ENCODE measurements at regions not wholly inside any gene's neighbourhood (a gene's known extent, or its start where the extent isn't known, plus 50 kb on each side); places are given as distances from the start of the nearest gene placed in this dataset.

DNA sequence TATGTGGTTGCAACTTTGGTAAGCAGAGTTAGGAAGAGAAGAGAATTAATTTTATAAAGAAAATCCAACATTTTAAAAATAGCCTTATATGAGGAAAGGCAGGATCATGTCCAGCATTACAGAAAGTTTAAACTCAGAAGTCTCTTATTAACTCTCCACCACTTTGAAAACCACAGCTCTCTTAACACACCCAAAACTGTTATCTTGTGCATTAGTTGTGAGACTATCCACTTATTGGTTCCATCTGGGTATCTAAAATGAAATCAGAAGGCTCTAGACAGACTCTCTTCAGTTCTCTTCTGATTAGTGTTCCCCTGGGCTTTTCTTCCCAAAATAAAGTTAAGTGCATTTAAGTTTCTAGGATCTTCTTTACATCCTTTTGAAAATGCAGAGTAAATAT, 251.5 kb downstream of the TXNL1 start:
- no peaks in the 10 kb centered on the region for H4K20me1 ChIP-seq (ENCODE audit: insufficient read depth, low read length)
- no peak overlapping the region for H3K27ac ChIP-seq (ENCODE audit: low read depth, low read length, poor library complexity, severe bottlenecking)
- H3K36me3 ChIP-seq (ENCODE audit: insufficient read depth, low read length) = no peaks in the 10 kb centered on the region
- no peak overlapping the region for H3K4me2 ChIP-seq (ENCODE audit: low read length)
- no peaks in the 10 kb centered on the region for H3K27me3 ChIP-seq (ENCODE audit: insufficient read depth, low read length)
- H3K9ac ChIP-seq (ENCODE audit: low read length) = no peak overlapping the region
- TF ChIP-seq CTCF (IDR thresholded peaks at IDR 0.05; ENCODE audit: low read length) (no peak), EZH2 (IDR thresholded peaks at IDR 0.05; ENCODE audit: borderline replicate concordance, low read length) (no peak)
- no peak overlapping the region for H2AFZ ChIP-seq (ENCODE audit: low read length)
- H3K4me1 ChIP-seq (ENCODE audit: insufficient read depth, low read length, severe bottlenecking) = no peaks in the 10 kb centered on the region
- no peaks in the 10 kb centered on the region for H3K9me3 ChIP-seq (ENCODE audit: low read length)
- H3F3A ChIP-seq (ENCODE audit: insufficient read depth, low read length) = no peaks in the 10 kb centered on the region
- no peaks in the 10 kb centered on the region for H3K79me2 ChIP-seq (ENCODE audit: insufficient read depth, low read length)
- H3K9me2 ChIP-seq (ENCODE audit: low read depth, low read length) = no peaks in the 10 kb centered on the region
- H3K4me3 ChIP-seq (ENCODE audit: low read depth, low read length, poor library complexity, severe bottlenecking) = no peak overlapping the region

DNA sequence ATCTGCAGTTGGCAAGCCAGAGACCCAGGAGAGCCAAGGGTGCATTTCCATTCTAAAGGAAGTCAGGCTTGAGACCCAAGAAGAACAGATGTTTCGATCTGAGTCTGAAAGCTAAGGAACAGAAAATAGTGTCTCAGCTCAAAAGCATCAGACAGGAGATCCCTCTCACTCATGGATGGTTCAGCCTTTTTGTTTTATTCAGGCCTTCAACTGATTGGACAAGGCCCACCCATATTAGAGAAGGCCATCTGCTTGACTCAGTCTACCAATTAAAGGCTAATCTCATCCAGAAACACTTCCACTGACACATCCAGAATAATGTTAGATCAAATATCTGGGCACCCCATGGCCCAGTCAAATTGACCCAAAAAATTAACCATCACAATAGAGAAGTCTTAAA, 255.0 kb downstream of the TXNL1 start:
- no peak for TF ChIP-seq CTCF (IDR thresholded peaks at IDR 0.05; ENCODE audit: low read length)
- no peak for TF ChIP-seq EZH2 (IDR thresholded peaks at IDR 0.05; ENCODE audit: borderline replicate concordance, low read length)
- Histone ChIP-seq H3K9me2 (ENCODE audit: low read depth, low read length) (no peaks in the 10 kb centered on the region), H4K20me1 (ENCODE audit: insufficient read depth, low read length) (no peaks in the 10 kb centered on the region), H3K27ac (ENCODE audit: low read depth, low read length, poor library complexity, severe bottlenecking) (no peak overlapping the region), H3K79me2 (ENCODE audit: insufficient read depth, low read length) (no peaks in the 10 kb centered on the region), H3K9me3 (ENCODE audit: low read length) (no peaks in the 10 kb centered on the region), H3K27me3 (ENCODE audit: insufficient read depth, low read length) (no peaks in the 10 kb centered on the region), H3K9ac (ENCODE audit: low read length) (no peak overlapping the region), H3K4me1 (ENCODE audit: insufficient read depth, low read length, severe bottlenecking) (no peaks in the 10 kb centered on the region), H3K4me3 (ENCODE audit: low read depth, low read length, poor library complexity, severe bottlenecking) (no peak overlapping the region), H3K4me2 (ENCODE audit: low read length) (no peak overlapping the region), H3K36me3 (ENCODE audit: insufficient read depth, low read length) (no peaks in the 10 kb centered on the region), H2AFZ (ENCODE audit: low read length) (no peak overlapping the region), H3F3A (ENCODE audit: insufficient read depth, low read length) (no peaks in the 10 kb centered on the region)

- Histone ChIP-seq H3K36me3 (ENCODE audit: insufficient read depth, low read length) (no peaks in the 10 kb centered on the region), H3K4me3 (ENCODE audit: low read depth, low read length, poor library complexity, severe bottlenecking) (no peak overlapping the region), H3K79me2 (ENCODE audit: insufficient read depth, low read length) (no peaks in the 10 kb centered on the region), H3K27me3 (ENCODE audit: insufficient read depth, low read length) (no peaks in the 10 kb centered on the region), H3K4me1 (ENCODE audit: insufficient read depth, low read length, severe bottlenecking) (no peaks in the 10 kb centered on the region), H2AFZ (ENCODE audit: low read length) (no peak overlapping the region), H4K20me1 (ENCODE audit: insufficient read depth, low read length) (no peaks in the 10 kb centered on the region), H3F3A (ENCODE audit: insufficient read depth, low read length) (no peaks in the 10 kb centered on the region), H3K4me2 (ENCODE audit: low read length) (no peak overlapping the region), H3K9me2 (ENCODE audit: low read depth, low read length) (no peaks in the 10 kb centered on the region), H3K9ac (ENCODE audit: low read length) (no peak overlapping the region), H3K9me3 (ENCODE audit: low read length) (no peaks in the 10 kb centered on the region), H3K27ac (ENCODE audit: low read depth, low read length, poor library complexity, severe bottlenecking) (no peak overlapping the region)
- TF ChIP-seq CTCF (IDR thresholded peaks at IDR 0.05; ENCODE audit: low read length) (no peak), EZH2 (IDR thresholded peaks at IDR 0.05; ENCODE audit: borderline replicate concordance, low read length) (no peak)
Measured at GRCh38 chr18:56382541-56382940, 255.9 kb downstream of the TXNL1 start.

All from OCI-LY1 (cell line).